SK-N-SH (cell line): ENCODE measurements at regions not wholly inside any gene's neighbourhood (a gene's known extent, or its start where the extent isn't known, plus 50 kb on each side); places are given as distances from the start of the nearest gene placed in this dataset.
"Not testable (repeated sequence)": the region's sequence is repeated elsewhere in the genome, so short reads cannot be mapped to it uniquely, and the experiment has no call there.

Source experiments
- CTCF ChIA-PET: fragments of 300-600, 350-600 bp; formaldehyde crosslinking; extraction: SDS; loops from one replicate; lab custom pipeline; 2021; lab: Yijun Ruan, JAX
- POLR2A ChIA-PET: fragments of 350-600 bp; sonication (Branson Sonifier 250); formaldehyde crosslinking; extraction: SDS; loops from one replicate; lab custom pipeline; 2020; ENCODE audit warnings: antibody characterized with exemption, inconsistent platforms; lab: Yijun Ruan, JAX
- DNase-seq: peaks from one replicate; pipeline ENCODE4 v3.0.0; 2012
- H2AFZ ChIP-seq: fragments of 200-600 bp; sonication (generic); 2 replicates; pipeline ENCODE4 v1.8.1; 2016; ENCODE audit warnings: antibody characterized with exemption, mild to moderate bottlenecking, low read depth
- H3F3A ChIP-seq: fragments of 200-600 bp; sonication (generic); replicated peaks from 2 replicates; pipeline ENCODE3; 2016; ENCODE audit warnings: antibody characterized with exemption, mild to moderate bottlenecking; ENCODE audit not compliant: insufficient read depth
- H3K27ac ChIP-seq, 2 experiments: fragments of 200-500 bp in 1 of 2; fragments of 200-600 bp in 1 of 2; sonication (Bioruptor generic) in 1 of 2; sonication (generic), shearing (Covaris generic) in 1 of 2; 2 replicates each; pipeline versions ENCODE4 v1.5.1 to v1.6.1; 2014 to 2016; ENCODE audit warnings: low read depth in 2 of 2, inconsistent platforms in 1 of 2, low read length in 1 of 2, mild to moderate bottlenecking in 1 of 2, mixed read lengths in 1 of 2
- H3K27me3 ChIP-seq: fragments of 200-600 bp; sonication (generic), shearing (Covaris generic); 2 replicates; pipeline ENCODE4 v1.6.1; 2016; ENCODE audit warnings: mixed run types; ENCODE audit not compliant: insufficient read depth
- H3K36me3 ChIP-seq, 2 experiments: fragments of 200-500 bp in 1 of 2; fragments of 200-600 bp in 1 of 2; sonication (Bioruptor generic) in 1 of 2; sonication (generic) in 1 of 2; replicated peaks in 1 of 2; 2 replicates each; pipeline versions ENCODE3 to v1.5.1; 2014 to 2016; ENCODE audit warnings: low read length in 1 of 2, mild to moderate bottlenecking in 1 of 2; ENCODE audit not compliant: insufficient read depth in 2 of 2, control insufficient read depth in 1 of 2
- H3K4me1 ChIP-seq, 2 experiments: fragments of 200-500 bp in 1 of 2; fragments of 200-600 bp in 1 of 2; sonication (Bioruptor generic) in 1 of 2; sonication (generic), shearing (Covaris generic) in 1 of 2; 2 replicates each; pipeline versions ENCODE4 v1.5.1 to v1.6.1; 2014 to 2016; ENCODE audit warnings: low read depth in 1 of 2, low read length in 1 of 2, mixed run types in 1 of 2; ENCODE audit not compliant: insufficient read depth in 2 of 2, control insufficient read depth in 1 of 2
- H3K4me2 ChIP-seq: fragments of 200-600 bp; sonication (generic), shearing (Covaris generic); 2 replicates; pipeline ENCODE4 v1.6.1; 2017; ENCODE audit warnings: mixed run types
- H3K4me3 ChIP-seq, 2 experiments: fragments of 200-500 bp in 1 of 2; fragments of 200-600 bp in 1 of 2; sonication (Bioruptor generic) in 1 of 2; sonication (generic), shearing (Covaris generic) in 1 of 2; 2 replicates each; pipeline versions ENCODE4 v1.5.1 to v1.8.1; 2014 to 2016; ENCODE audit warnings: low read depth in 2 of 2, inconsistent platforms in 1 of 2, low read length in 1 of 2, mild to moderate bottlenecking in 1 of 2, mixed read lengths in 1 of 2, moderate library complexity in 1 of 2
- H3K79me2 ChIP-seq: fragments of 200-600 bp; sonication (generic); 2 replicates; pipeline ENCODE4 v1.8.1; 2017; ENCODE audit warnings: mild to moderate bottlenecking; ENCODE audit not compliant: insufficient read depth
- H3K9ac ChIP-seq: fragments of 200-600 bp; sonication (generic); 2 replicates; pipeline ENCODE4 v1.6.1; 2017; ENCODE audit warnings: mixed run types
- H3K9me2 ChIP-seq: fragments of 200-600 bp; sonication (generic); 2 replicates; pipeline ENCODE4 v1.6.1; 2017; ENCODE audit warnings: mixed run types
- H3K9me3 ChIP-seq: fragments of 200-600 bp; sonication (generic); 2 replicates; pipeline ENCODE4 v1.6.1; 2017; ENCODE audit warnings: mixed run types, mild to moderate bottlenecking, moderate library complexity
- H4K20me1 ChIP-seq: fragments of 200-600 bp; sonication (generic); 2 replicates; pipeline ENCODE4 v1.6.1; 2017; ENCODE audit warnings: mild to moderate bottlenecking, mixed run types; ENCODE audit not compliant: insufficient read depth
- CHD2 ChIP-seq: fragments of 150-350 bp; IDR thresholded peaks from 2 replicates; pipeline ENCODE4 v1.6.1; 2018; ENCODE audit warnings: low read length; ENCODE audit not compliant: partially characterized antibody
- ELF1 ChIP-seq: IDR thresholded peaks from 2 replicates; pipeline ENCODE4 v1.4.0; 2012
- EP300 ChIP-seq, 2 experiments: IDR thresholded peaks; 2 replicates each; pipeline versions ENCODE4 v1.4.0 to v1.6.1; 2012; ENCODE audit warnings: borderline replicate concordance in 1 of 2, low read depth in 1 of 2, low read length in 1 of 2
- POLR2AphosphoS5 ChIP-seq: IDR thresholded peaks from 2 replicates; pipeline ENCODE4 v1.6.1; 2012; ENCODE audit warnings: low read depth, low read length
- RCOR1 ChIP-seq: fragments of 150-350 bp; IDR thresholded peaks from 2 replicates; pipeline ENCODE4 v1.6.1; 2017; ENCODE audit warnings: antibody characterized with exemption, low read length
- SMC3 ChIP-seq: IDR thresholded peaks from 2 replicates; pipeline ENCODE4 v1.6.1; 2012; ENCODE audit warnings: low read depth, low read length, improper control_type of control experiment
- TEAD4 ChIP-seq: IDR thresholded peaks from 2 replicates; pipeline ENCODE4 v1.4.0; 2012; ENCODE audit warnings: mild to moderate bottlenecking, borderline replicate concordance; ENCODE audit not compliant: insufficient read depth
- WGBS: methylation state at CpG from one replicate; pipeline ENCODE4 v1.1.6; 2017; ENCODE audit warnings: low lambda C conversion rate; 5-methylcytosine and 5-hydroxymethylcytosine counted together
- TF ChIP-seq, protein P1 (sequence below): IDR thresholded peaks from 2 replicates; pipeline ENCODE4 v1.4.0; 2012; ENCODE audit warnings: low read depth
- TF ChIP-seq, protein P2 (sequence below): IDR thresholded peaks from 2 replicates; pipeline ENCODE4 v1.6.1; 2012; ENCODE audit warnings: mild to moderate bottlenecking, low read depth, low read length, moderate library complexity
- TF ChIP-seq, protein P3 (sequence below): IDR thresholded peaks from 2 replicates; pipeline ENCODE4 v1.4.0; 2012; ENCODE audit warnings: low read depth, borderline replicate concordance

DNA sequence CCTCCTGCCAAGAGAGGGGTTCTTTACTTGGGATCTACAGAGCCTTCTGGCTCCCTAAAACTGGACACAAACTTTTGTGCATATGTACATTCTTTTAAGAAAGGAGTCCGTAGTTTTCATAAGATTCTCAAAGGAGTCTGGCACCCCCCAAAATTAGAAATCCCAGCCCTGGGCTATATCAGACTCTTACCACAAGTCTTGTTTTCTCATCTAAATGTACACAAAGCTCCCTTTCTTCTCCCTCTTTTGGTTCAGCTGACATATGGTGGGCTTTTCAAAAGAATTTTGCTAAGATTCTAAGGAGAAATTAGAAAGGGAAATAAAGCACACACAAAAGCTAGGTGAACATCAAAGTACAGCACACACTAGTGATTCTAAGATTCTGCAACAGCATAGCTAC, 114.4 kb downstream of the ENC1 start:
- H3K9me2 ChIP-seq, result no peaks in the 10 kb centered on the region
- H3K9ac ChIP-seq, result no peak overlapping the region
- no peak for DNase-seq
- H3K79me2 ChIP-seq, result no peaks in the 10 kb centered on the region
- ChIA-PET CTCF (no interaction called here), POLR2A (no interaction called here)
- 87% methylated on average over 1 of the region's 1 CpG for WGBS
- no peak overlapping the region for H3K4me2 ChIP-seq
- H3K27ac ChIP-seq, result no peak overlapping the region
- H3K27me3 ChIP-seq, result no peaks in the 10 kb centered on the region
- TF ChIP-seq POLR2AphosphoS5 (no peak), EP300 (IDR thresholded peaks at IDR 0.05; ENCODE audit: borderline replicate concordance in 1 of 2, low read depth in 1 of 2, low read length in 1 of 2) (no peak), CHD2 (no peak), ELF1 (no peak), SMC3 (no peak), TEAD4 (no peak), RCOR1 (no peak)
- TF ChIP-seq, protein P1, sequence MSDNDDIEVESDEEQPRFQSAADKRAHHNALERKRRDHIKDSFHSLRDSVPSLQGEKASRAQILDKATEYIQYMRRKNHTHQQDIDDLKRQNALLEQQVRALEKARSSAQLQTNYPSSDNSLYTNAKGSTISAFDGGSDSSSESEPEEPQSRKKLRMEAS, result no peak
- TF ChIP-seq, protein P2, sequence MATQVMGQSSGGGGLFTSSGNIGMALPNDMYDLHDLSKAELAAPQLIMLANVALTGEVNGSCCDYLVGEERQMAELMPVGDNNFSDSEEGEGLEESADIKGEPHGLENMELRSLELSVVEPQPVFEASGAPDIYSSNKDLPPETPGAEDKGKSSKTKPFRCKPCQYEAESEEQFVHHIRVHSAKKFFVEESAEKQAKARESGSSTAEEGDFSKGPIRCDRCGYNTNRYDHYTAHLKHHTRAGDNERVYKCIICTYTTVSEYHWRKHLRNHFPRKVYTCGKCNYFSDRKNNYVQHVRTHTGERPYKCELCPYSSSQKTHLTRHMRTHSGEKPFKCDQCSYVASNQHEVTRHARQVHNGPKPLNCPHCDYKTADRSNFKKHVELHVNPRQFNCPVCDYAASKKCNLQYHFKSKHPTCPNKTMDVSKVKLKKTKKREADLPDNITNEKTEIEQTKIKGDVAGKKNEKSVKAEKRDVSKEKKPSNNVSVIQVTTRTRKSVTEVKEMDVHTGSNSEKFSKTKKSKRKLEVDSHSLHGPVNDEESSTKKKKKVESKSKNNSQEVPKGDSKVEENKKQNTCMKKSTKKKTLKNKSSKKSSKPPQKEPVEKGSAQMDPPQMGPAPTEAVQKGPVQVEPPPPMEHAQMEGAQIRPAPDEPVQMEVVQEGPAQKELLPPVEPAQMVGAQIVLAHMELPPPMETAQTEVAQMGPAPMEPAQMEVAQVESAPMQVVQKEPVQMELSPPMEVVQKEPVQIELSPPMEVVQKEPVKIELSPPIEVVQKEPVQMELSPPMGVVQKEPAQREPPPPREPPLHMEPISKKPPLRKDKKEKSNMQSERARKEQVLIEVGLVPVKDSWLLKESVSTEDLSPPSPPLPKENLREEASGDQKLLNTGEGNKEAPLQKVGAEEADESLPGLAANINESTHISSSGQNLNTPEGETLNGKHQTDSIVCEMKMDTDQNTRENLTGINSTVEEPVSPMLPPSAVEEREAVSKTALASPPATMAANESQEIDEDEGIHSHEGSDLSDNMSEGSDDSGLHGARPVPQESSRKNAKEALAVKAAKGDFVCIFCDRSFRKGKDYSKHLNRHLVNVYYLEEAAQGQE, result no peak
- TF ChIP-seq, protein P3, sequence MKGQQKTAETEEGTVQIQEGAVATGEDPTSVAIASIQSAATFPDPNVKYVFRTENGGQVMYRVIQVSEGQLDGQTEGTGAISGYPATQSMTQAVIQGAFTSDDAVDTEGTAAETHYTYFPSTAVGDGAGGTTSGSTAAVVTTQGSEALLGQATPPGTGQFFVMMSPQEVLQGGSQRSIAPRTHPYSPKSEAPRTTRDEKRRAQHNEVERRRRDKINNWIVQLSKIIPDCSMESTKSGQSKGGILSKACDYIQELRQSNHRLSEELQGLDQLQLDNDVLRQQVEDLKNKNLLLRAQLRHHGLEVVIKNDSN, result no peak
- H2AFZ ChIP-seq, result no peak overlapping the region
- H3K9me3 ChIP-seq, result peaks cover 3% of the 10 kb centered on the region; the same call in 1 of the 2 replicates
- no peaks in the 10 kb centered on the region for H3K36me3 ChIP-seq
- no peaks in the 10 kb centered on the region for H3F3A ChIP-seq
- H4K20me1 ChIP-seq, result no peaks in the 10 kb centered on the region
- no peaks in the 10 kb centered on the region; a peak in 1 of 4 replicates for H3K4me1 ChIP-seq
- H3K4me3 ChIP-seq, result no peak overlapping the region

DNA sequence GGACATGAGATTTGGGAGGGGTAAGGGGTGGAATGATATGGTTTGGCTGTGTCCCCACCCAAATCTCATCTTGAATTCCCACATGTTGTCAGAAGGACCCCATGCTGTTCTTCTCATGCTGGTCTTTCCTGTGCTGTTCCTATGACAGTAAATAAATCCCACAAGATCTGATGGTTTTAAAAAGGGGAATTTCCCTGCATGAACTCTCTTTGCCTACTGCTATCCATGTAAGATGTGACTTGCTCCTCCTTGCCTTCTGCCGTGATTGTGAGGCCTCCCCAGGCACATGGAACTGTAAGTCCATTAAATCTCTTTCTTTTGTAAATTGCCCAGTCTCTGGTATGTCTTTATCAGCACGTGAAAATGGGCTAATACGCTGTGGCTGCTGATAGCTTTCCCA, 115.8 kb downstream of the ENC1 start:
- H3K27ac ChIP-seq, H3K27me3 ChIP-seq, H2AFZ ChIP-seq, CTCF ChIA-PET, H3K9me2 ChIP-seq, H3F3A ChIP-seq, H3K4me1 ChIP-seq, H3K4me2 ChIP-seq, H3K4me3 ChIP-seq, H3K79me2 ChIP-seq, H3K9me3 ChIP-seq, DNase-seq, H3K9ac ChIP-seq, H3K36me3 ChIP-seq, H4K20me1 ChIP-seq, POLR2A ChIA-PET: not testable (repeated sequence)
- 57% methylated on average over 3 of the region's 3 CpGs for WGBS

DNA sequence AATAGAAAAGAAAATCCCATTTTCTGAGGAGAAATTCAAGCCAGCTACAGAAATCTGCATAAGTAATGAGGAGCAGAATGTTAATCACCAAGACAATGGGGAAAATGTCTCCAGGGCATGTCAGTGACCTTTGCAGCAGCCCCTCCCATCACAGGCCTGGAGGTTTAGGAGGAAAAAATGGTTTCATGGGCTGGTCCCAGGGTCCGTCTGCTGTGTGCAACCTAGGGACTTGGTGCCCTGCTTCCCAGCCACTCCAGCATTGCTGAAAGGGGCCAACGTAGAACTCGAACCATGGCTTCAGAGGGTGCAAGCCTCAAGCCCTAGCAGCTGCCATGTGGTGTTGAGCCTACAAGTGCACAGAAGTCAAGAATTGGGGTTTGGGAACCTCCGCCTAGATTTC, 116.8 kb downstream of the ENC1 start:
- H3K9me3 ChIP-seq, H3K4me2 ChIP-seq, DNase-seq, H4K20me1 ChIP-seq, H3F3A ChIP-seq, H3K4me1 ChIP-seq, H3K27ac ChIP-seq, H3K27me3 ChIP-seq, H3K9me2 ChIP-seq, H2AFZ ChIP-seq, H3K4me3 ChIP-seq, H3K79me2 ChIP-seq, H3K36me3 ChIP-seq, POLR2A ChIA-PET, H3K9ac ChIP-seq: not testable (repeated sequence)
- 80% methylated on average over 4 of the region's 4 CpGs for WGBS
- CTCF ChIA-PET, result interaction anchor here (1.1 kb wide), 1 partner anchor 13 kb away, joined by 4 read pairs; no protein-coding TSS in a partner anchor

DNA sequence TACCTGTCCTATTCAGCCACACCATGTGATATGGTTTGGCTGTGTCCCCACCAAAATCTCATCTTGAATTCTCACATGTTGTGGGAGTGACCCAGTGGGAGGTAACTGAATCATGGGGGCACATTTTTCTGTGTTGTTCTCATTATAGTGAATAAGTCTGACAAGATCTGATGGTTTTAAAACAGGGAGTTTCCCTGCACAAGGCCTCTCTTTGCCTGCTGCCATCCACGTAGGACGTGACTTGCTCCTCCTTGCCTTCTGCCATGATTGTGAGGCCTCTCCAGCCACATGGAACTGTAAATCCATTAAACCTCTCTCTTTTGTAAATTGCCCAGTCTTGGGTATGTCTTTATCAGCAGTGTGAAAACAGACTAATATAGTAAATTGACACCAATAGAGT, 117.7 kb downstream of the ENC1 start:
- DNase-seq, H3K79me2 ChIP-seq, H3K4me1 ChIP-seq, H3F3A ChIP-seq, H3K9me3 ChIP-seq, POLR2A ChIA-PET, H3K27ac ChIP-seq, H3K9ac ChIP-seq, H3K9me2 ChIP-seq, H3K4me2 ChIP-seq, H3K27me3 ChIP-seq, H3K4me3 ChIP-seq, H3K36me3 ChIP-seq, H2AFZ ChIP-seq, CTCF ChIA-PET, H4K20me1 ChIP-seq: not testable (repeated sequence)
- 89% methylated on average over 2 of the region's 2 CpGs for WGBS
